ENCODE measurements at regions not wholly inside any gene's neighbourhood (a gene's known extent, or its start where the extent isn't known, plus 50 kb on each side); places are given as distances from the start of the nearest gene placed in this dataset.

- TF ChIP-seq CTCF (conservative IDR thresholded peaks at IDR 0.05; ENCODE audit: low read depth in 2 of 2) (no peak), CREB1 (CRISPR knock-in tag; IDR thresholded peaks at IDR 0.05; ENCODE audit: low read depth) (no peak), EZH2 (IDR thresholded peaks at IDR 0.05; ENCODE audit: low read depth, unreplicated experiment) (no peak), REST (IDR thresholded peaks at IDR 0.05; ENCODE audit: unreplicated experiment) (no peak), POLR2AphosphoS5 (IDR thresholded peaks at IDR 0.05; ENCODE audit: low read depth) (no peak), EZH2phosphoT487 (IDR thresholded peaks at IDR 0.05; ENCODE audit: unreplicated experiment) (no peak), NANOG (IDR thresholded peaks at IDR 0.05; ENCODE audit: borderline replicate concordance) (no peak), ZNF331 (CRISPR knock-in tag; IDR thresholded peaks at IDR 0.05; ENCODE audit: low read depth) (no peak), ZNF114 (CRISPR knock-in tag; IDR thresholded peaks at IDR 0.05) (no peak)
Measured at GRCh38 chr22:47854251-47854650, 1091.8 kb downstream of the TBC1D22A start.

All from GM23338 (cell line).